ENCODE measurements at regions not wholly inside any gene's neighbourhood (a gene's known extent, or its start where the extent isn't known, plus 50 kb on each side); places are given as distances from the start of the nearest gene placed in this dataset.
A peak's percentile ranks its signal among the peaks of the same experiment; 100 is the strongest.
"Not testable (repeated sequence)": the region's sequence is repeated elsewhere in the genome, so short reads cannot be mapped to it uniquely, and the experiment has no call there.

DNA sequence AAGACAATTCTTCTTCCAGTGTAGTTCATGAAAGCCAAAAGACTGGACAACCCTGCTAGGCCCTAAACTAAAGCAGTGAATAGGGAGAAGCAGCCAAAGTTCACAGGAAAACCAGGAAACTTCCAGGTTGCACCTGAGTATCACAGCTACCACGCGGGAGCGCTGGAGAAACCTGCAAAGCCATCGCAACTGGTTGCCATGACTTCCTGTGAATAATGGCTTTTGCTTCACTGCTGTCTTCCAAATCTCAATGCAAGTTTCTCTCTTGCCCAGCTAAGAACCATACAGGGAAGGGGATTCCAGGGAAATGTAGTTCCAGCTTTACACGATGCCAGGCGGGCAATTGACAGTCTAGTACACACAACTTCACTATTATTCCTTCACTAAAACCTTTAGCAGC lies 114.1 kb downstream of the GXYLT1 start:
- DNase-seq, result no peak
- ATAC-seq, result no peak

DNA sequence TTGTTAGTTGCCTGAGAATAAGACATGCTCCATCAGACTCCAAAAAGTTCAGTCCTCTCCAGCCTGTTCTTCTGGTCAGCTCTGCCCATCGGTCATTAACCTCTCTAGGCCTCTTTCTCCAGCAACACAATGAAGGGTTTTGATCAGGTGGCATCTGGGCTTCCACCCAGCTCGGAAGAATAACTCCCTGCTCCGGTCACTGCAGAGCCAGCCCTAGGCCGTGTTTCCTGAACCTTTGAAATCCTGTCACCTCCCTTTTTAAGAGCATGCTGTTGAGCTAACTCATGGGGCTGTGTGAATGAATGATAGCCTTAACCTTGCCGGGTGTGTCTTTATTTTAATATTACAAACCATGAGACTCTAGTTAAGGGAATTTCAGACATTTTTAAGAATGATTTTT lies 117.1 kb downstream of the GXYLT1 start:
- ATAC-seq, result no peak
- no peak for DNase-seq

DNA sequence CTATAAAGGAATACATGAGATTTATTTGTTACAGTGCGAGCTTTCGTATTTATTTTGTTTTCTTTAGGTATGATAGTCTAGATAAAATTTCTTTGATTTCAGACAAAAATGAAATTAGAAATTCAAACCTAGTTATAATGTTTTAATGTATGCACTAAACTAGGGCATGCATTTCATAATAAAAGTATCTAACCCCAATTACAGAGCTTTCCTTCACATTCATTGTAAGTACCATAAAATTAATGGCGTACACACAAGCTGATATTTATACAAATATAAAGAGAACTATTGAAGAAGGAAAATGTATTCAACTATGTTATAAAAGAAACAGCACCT lies 120.2 kb downstream of the GXYLT1 start:
- DNase-seq, result no peak
- ATAC-seq, result no peak

DNA sequence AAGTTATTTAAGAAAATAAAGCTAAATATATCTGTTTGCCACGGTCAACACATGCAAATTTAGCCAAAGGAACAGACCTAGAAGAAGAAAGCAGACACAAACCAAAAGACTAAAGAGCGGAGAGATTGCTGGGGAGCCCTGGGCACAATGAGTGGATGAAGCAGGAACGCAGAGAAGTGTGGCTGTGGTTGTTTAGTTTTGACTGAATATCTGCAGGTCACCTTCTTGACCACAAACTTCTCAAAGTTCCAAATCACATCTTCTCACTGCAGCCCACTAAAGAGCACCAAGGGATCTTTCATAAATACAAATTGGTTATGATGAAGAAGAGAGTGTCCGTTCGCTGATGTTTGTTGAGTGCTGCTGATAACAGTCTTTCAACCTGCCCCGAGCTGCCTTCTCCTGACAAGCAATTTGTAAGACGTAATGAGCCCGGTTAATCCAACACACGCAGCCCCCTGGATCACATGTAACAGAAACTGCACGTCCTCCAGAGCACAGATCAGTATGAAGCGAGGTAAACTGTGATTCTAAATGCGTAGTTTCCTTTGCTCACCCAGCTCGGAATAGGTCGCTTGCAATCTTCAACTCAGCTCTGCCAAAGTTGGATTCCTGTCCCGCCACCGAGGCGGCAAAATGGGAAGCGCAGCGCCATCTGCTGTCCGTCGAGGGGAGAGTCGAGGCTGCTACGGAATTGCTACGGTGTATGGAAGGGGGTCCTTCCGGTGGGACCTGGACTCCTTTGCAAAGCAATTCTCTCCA lies 120.8 kb downstream of the GXYLT1 start:
- DNase-seq (peak; percentile 78), ATAC-seq (peak; percentile 86)

DNA sequence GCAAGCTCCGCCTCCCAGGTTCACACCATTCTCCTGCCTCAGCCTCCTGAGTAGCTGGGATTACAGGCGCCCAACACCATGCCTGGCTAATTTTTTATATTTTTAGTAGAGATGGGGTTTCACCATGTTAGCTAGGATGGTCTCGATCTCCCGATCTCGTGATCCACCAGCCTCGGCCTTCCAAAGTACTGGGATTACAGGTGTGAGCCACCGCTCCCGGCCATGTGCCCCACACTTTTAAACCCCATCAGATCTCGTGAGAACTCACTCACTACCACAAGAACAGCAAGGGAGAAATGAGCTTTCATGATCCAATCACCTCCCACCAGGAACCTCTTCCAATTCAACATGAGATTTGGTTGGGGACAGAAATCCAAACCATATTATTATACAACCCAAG lies 122.7 kb downstream of the GXYLT1 start:
- not testable (repeated sequence) for ATAC-seq

DNA sequence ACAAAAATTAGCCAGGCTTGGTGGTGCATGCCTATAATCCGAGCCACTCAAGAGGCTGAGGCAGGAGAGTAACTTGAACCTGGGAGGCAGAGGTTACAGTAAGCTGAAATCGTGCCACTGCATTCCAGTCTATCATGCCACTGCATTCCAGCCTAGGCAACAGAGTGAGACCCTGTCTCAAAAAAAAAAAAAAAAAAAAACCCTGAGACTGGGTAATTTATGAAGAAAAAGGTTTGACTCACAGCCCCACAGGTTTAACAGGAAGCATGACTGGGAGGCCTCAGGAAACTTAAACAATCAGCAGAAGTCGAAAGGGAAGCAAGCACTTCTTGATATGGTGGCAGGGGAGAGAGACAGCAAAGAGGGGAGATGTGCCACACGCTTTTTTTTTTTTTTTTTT lies 123.2 kb downstream of the GXYLT1 start:
- ATAC-seq, result no peak
- no peak for DNase-seq

More for the DNA sequence above, 122.7 kb downstream of the GXYLT1 start:
- not testable (repeated sequence) for DNase-seq

DNA sequence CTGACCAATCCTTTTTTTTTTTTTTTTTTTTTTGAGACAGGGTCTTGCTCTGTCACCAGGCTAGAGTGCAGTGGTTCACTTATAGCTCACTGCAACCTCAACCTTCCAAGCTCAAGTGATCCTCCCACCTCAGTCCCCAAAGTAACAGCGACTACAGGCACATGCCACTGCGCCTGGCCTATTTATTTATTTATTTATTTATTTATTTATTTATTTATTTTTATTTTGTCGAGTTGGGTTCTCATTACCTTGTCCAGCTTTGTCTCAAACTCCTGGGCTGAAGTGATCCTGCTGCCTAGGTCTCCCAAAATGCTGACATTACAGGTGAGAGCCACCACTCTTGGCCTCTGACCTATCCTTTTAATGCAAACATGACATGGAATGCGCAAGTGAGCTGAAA lies 124.4 kb downstream of the GXYLT1 start:
- DNase-seq (no peak), ATAC-seq (no peak)

DNA sequence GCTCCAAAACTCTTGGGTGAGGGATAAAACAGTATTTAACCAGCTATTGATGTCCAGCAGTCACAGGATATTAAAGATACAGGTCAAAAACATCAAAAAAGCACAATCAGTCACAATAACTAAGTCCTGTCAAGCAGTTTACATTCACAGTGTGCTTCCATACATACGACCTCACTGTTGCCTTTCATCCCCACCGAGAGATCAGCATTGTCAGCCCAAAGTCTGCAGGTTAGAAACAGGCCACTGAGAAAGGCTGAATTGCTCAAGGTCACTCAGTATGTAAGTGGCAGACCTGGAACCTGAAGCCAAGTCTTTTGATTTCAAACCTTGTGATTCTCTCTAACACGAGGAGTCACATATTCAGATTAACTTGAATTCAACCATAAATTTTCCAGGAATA lies 124.9 kb downstream of the GXYLT1 start:
- DNase-seq (no peak), ATAC-seq (no peak)

DNA sequence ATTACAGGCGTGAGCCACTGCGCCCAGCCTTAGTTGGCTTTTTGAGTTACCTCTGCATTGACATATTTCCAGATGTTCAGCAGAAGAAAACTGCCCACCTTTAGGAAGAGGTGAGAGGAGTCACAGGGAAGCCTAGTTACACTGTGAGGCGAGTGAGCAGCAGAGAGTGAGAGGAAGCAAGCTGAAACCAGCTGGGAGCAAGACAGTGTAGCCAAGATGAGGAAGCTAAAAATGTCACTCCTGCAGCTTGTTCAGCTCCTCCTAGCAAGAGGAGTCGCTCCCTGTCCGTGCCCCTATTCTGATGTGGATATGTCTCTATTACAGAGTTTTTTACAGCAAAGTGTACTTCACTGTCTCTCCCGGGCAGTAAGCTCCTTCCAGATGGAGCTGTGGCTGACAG lies 127.6 kb downstream of the GXYLT1 start:
- ATAC-seq (no peak), DNase-seq (no peak)

DNA sequence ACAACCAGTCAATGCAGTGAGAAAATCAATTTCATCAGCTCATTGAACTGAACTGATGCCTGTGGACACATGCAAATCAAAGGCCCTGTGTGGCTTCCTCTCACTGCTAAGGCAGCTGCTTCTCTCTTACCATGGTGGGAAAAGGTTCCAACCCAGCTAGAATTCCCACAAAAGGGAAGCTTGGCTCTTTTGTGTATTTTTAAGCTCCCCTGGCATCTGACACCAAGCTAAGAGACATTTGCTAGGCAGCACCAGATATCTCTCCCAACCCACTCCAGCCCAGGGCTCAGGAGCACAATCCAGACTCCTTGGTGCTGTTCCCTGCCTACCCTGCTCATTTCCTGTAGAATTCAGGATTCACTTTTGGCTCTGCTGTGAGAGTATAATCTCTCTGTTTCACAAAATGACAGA lies 129.6 kb downstream of the GXYLT1 start:
- DNase-seq (no peak), ATAC-seq (no peak)

DNA sequence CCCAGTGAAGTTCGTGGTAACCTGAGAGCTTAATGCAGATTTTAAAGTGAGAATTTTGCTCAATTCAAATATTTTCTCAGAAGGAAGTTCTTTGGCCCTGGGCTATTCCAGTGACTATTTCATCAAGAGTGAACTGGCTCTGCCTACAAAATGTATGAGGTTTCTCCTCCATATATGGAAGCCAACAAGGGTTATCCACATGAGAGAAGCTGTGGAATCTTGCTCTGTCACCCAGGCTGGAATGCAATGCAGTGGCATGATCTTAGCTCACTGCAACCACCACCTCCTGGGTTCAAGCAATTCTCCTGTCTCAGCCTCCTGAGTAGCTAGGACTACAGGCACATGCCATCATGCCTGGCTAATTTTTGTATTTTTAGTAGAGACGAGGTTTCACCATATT lies 132.2 kb downstream of the GXYLT1 start:
- not testable (repeated sequence) for ATAC-seq, DNase-seq

DNA sequence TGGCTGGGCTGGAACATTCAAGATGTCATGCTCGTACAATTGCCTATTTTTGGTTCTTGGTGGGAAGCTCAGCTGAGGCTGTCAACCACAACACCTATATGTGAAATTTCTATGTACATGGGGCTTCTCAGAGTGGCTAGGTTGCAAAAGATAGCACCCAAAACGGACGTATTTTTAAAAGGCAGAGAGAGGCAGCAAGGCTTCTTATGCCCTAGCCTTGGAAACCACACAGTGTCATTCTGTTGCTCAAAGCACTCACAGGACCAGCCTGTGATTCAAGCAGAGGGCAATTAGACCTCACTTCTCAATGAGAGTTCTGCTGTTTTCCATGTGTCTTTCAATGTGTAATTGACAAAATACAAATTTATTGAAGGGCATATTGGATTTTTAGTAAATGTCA lies 134.0 kb downstream of the GXYLT1 start:
- ATAC-seq (no peak), DNase-seq (no peak)

DNA sequence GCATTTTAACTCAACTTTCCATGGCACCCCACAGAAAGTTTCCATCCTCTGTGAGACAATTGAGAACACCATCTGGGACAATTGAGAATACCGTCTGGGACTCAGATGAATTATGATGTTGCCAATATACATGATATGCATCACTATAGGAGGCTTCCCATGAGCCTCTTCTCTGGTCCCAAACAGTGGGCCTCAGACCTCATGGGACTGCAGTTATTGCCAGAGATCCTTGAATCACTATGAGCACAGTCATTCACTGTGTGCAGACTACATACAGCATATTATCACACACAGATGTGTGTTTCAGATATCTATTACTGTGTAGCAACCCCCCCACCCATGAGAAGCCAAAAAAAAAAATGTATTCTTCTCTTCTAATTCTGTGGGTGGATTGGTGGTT lies 134.4 kb downstream of the GXYLT1 start:
- ATAC-seq (no peak), DNase-seq (no peak)

DNA sequence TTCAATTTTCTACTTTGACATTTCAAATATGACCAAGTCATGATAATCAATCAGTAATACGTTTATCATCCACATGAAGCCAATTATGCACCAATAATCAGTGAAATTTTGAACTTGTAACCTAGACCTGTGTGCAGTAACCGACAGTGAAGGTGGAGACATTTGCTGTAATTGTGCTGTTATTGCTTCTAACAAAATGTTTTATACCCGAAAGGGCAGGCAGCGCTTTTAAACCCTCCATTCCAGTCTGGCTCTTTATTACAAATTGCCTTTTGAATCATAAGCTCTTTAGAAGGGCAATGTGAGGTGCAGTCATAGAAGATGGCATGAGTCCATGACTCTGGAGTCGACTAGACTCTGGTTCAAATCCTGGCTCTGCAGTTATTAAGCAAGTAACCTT lies 135.7 kb downstream of the GXYLT1 start:
- ATAC-seq, result no peak
- no peak for DNase-seq

DNA sequence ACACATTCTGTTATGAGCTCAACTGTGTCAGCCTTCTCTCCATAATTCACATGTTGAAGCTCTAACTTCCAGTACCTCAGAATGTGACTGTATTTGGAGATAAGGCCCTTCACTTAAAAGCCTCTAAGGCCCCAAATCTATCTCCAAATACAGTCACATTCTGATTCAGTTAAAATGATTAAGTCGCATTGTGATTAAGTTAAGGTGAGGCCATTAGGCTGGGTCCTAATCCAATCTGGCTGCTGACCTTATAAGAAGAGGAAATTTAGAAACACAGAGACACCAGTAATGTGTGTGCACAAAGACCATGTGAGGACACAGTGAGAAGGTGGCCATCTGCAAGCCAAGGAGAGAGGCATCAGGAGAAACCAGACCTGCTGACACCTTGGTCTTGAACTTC lies 141.6 kb downstream of the GXYLT1 start:
- ATAC-seq (no peak), DNase-seq (no peak)

DNA sequence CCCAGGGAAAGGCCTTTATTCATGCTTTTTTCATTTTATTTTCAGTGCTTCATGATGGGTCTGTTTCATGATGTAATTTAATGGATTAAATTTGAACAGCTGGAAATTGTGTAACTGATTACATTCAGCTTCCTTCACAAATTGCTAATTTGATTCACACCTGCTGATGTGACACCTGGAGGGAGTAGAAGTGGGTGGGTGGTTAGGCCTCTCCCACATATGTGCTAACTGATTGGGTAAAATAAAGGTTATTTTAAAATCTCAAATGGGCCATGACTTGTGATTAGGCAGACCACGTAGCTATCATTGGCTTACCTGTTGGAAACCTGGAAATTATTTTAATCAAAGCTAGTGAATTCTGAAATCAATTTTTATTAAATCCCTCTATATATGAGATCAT lies 142.1 kb downstream of the GXYLT1 start:
- no peak for ATAC-seq
- no peak for DNase-seq

DNA sequence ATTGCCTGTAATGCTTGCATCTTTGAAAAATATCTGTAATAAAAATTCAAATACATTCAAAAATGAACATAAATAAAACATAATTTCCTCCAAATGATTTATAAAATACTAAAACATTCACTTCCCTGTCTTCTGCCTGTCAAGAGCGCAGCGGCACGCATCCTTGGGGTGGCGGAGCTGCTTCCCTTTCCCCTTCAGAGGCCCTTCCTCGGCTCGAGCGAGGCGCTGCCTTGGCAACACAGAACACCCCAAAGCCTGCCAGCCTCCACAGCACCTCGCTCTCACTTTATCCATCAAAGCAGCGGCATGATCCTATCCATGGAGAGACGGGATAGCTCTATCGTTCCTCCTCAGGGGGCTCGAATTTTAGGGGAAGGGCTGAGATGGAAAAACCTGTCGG lies 146.2 kb downstream of the GXYLT1 start:
- DNase-seq (no peak), ATAC-seq (no peak)

DNA sequence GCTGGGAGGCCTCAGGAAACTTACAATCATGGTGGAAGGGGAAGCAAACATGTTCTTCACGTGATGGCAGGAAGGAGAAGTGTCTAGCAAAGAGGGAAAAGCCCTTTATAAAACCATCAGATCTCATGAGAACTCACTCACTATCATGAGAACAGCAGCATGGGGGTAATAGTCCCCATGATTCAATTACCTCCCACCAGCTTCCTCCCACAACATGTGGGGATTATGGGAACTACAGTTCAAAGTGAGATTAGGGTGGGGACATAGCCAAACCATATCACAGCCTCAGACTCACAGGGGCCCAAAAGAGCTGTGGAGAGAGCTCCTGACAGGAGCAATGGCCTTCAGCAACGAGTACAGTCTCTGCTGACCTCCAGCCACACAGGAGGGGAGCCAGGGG lies 151.4 kb downstream of the GXYLT1 start:
- no peak for ATAC-seq
- DNase-seq, result no peak

DNA sequence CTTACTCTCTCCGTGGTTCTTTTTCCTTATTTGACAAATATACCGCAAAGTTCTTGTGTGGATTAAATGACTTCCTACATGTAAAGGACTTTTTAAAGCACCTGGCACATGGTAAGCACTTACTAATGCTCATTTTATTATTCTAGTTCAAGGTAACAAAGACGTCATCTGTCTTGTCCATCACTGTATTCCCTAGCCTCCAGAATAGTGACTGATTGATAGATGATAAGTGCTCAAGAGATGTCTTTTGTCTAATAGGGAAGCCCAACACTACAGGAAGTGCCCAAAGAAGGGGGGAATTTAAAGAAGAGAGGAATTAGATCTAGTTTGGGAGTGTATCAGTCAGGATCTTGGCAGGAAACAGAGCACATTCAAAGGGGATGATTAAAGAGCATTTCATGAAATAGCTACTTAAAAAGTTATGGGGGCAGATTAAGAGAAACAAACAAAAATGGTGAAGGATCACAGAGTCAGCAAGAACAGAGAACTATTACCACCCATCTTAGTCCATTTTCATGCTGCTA lies 151.9 kb downstream of the GXYLT1 start:
- ATAC-seq, result no peak
- no peak for DNase-seq

DNA sequence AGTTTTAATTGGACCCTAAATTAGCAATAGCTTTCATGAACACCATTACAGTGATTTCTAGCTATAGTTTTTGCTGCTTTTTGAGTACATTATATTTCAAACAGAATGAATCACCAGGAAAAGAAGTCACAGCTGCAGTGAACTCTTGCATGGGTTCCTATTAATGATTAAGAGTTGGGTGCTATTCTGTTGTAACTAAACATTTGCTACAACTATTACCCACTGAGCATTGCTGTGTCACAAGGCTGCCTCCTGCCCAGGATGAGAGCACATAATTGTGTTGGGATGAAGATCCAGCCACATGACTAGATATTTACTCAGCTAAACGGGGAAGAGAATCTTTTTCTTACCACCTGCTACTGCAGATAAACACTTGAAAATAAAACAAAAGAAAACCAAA lies 152.7 kb downstream of the GXYLT1 start:
- no peak for DNase-seq
- no peak for ATAC-seq

DNA sequence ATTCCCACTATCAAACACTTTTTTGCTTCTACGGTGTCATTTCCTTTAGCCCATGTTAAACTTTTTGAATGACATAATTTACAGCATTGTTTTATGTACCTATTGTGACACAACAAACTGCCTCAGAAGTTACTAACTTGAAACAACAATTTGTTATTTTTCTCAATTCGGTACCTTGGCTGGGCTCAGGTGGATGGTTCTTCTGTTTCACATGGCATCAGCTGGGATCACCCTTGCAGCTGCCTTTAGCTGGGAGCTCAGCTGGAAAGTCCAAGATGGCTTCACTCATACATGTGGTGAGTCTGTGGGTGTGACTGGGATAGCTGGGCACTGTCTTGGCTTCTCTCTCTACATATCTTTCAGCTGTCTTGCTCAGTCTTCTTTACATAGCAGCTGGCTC lies 156.0 kb downstream of the GXYLT1 start:
- ATAC-seq (no peak), DNase-seq (no peak)

DNA sequence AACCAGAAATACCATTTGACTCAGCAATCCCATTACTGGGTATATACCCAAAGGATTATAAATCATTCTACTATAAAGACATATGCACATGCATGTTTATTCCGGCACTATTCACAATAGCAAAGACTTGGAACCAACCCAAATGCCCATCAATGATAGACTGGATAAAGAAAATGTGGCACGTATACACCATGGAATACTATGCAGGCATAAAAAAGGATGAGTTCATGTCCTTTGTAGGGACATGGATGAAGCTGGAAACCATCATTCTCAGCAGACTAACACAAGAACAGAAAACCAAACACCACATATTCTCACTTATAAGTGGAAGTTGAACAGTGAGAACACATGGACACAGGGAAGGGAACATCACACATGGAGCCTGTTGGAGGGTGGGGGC lies 158.2 kb downstream of the GXYLT1 start:
- ATAC-seq, DNase-seq: not testable (repeated sequence)

DNA sequence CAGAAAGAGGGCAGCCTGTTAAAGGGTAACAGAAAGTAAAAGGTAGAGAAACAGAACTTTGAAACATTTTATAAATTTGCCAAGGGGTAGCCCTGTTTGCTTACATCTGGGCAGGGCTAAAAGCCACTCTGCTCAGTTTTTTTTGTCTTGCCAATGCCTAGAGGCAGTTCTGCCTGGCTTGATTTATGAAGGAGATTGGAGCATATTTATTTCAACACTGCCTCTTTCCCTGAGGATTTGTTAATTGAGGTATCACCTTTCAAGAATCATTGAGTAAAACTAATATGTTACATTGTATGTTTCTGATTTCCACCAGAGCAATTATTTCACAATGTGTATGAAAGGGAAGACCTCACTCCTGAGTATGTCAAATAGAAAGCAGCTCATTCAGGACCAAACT lies 160.8 kb downstream of the GXYLT1 start:
- DNase-seq (no peak), ATAC-seq (no peak)

DNA sequence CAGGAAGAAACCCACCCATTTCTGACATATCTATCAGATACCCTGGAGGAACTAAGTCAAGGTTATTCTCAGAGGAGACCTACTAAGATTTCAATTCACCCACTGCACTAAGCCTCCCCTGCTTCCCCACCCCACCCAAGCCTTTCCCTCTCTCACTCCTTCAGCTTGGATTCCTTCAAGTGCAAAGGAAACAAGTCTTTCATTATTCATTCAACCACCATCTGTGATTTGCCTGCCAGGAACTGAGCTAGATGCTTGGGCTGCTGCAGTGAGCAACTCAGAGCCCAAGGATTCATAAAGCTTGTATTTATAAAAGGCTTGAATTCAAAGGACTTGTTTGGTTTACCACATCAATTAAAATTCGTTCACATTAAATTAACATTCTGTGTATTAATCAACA lies 161.3 kb downstream of the GXYLT1 start:
- ATAC-seq, result no peak
- DNase-seq, result no peak

DNA sequence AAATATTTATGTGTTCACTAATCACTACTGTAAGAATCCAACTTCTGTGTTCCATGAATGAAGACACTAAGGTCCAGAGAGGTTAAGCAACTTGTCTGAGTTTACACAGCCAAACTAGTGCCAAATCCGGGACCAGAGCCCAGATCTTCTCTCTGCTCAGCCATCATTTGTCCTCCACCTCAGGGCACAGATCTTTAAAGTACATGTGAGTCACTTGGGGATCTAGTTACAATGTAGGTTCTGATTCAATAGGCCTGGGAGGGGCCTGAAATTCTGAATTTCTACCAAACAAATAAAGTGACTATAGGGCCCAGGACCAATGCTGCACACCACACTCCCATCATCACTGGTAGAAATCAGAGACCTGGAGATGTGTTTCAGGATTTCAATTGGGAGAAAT lies 162.9 kb downstream of the GXYLT1 start:
- ATAC-seq (no peak), DNase-seq (no peak)
